EL (cell line): ENCODE measurements at regions not wholly inside any gene's neighbourhood (a gene's known extent, or its start where the extent isn't known, plus 50 kb on each side); places are given as distances from the start of the nearest gene placed in this dataset.

Experiments used
- DNase-seq: peaks from one replicate; pipeline ENCODE4 v3.0.0-alpha.2; 2016

DNA sequence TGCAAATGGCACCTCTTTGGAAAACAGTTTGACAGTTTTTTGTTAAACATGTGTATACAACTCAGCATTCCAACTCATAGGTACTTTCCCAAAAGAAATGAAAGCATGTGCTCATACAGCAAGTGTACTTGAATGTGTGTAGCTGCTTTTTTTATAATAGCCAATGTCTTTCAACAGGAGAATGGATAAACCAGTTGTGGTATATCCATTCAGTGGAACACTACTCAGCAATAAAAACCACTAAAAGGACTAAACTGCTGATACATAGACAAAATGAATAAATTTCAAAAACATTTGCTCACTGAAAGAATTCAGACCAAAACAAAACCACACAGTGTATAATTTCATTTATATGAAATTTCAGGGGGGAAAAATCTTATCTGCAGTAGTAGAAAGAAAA lies 267.3 kb downstream of the NR2F1-AS1 start:
- DNase-seq = no peak

DNA sequence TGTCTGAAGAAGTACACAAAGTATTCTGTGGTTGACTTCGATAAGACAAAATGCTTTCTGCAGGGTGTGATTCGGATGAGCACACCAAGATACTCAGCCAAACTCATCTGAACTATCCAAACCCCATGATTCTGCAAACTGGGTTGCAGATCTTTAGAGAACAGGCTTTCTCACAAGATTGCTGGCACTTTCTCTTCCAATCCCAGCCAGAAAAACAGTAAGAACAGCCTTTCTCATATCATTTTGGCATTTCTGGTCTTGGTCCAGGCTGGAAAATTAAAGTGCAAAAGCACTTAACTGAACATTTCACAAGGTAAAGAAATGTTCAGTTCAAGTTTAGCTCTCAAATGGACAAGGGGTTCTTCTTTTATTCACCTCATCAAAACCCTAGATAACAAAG lies 269.1 kb downstream of the NR2F1-AS1 start:
- no peak for DNase-seq

DNA sequence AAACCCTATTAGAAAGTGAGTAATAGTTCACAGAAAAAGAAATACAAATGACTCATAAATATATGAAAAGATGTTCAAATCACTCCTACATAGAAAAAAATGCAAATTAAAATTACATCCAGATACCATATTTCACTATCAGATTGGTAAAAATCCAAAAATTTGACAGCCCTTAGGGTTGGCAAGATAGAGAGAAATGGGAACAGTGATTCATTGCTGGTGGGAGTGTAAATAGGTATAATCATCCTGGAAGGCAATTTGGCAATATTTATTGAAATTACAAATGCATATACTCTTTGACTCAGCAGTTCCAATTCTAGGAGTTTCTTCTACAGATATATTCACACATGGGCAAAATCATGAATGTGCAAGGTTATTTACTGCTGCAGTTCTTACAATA lies 273.5 kb downstream of the NR2F1-AS1 start:
- DNase-seq = peak; percentile 79

DNA sequence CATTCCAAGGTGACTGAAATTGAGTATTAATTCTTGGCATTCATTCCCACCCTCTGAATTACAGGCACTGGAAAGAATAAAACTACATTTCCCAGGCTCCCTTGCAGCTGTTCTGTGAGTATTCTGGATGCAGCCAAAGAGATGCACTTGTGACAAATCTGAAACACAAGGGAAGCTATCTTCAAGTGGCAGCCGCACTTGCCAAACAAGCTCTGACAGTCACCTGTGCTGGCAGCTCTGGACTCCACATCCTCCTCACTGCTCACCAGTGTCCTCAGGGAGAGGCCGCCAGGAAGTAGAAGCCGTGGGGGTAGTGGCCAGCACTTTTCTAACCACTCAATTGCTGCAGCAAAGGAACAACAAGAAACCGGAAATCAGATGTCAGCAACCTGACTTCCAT lies 275.0 kb downstream of the NR2F1-AS1 start:
- no peak for DNase-seq

DNA sequence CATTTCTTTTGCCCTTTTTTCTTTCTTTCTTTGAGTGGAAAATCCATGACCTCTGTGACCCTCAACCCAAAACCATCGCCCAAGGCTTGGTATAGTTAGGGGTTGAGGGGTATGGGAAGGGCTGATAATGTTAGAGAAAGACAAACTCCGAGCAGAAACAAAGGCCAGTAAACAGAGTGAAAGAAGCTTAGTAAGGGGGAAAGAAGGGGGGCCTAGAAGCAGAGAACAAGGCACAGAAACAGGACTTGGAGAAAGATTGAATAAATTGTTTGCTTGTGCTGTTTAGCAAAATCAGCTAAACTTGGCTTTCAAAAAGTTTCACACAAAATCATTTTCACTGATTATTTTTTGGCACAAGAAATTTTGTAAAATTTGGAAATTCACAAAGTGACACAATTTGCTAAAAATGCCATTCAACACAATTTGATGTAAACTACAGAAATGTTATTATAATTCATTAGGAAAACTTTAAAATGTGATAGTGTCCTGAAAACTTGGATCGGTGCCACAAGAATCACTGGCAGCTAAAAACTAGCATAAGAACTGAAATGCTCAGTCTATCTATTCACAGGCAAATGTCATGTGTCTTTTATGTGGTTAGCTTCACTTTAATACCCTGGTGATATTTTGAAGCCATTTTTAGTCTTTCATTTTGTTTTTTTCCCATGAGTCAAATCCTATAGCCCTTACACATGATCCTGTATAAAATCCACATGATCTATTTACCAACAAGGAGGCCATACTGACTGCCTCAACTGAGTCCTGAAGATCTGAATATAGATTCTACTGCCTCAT lies 276.4 kb downstream of the NR2F1-AS1 start:
- no peak for DNase-seq

DNA sequence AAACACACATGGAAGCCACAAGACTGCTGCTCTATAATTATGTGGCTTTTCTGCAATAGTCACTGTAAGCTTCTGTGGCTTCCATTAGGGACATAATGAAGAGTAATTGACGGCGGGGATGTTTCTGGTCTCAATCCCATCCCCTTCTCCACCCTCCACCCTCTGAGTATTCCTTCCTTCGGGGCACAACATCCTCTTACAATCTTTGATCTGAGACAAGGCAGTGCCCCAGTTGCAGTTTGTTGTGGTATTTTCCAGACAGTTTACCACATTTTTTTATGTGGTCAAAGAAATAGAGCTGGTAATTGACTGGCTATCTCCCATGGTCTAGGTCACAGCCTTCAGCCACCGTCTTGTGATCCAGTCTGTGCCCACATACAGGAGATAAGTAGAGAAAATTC lies 277.7 kb downstream of the NR2F1-AS1 start:
- DNase-seq = no peak

DNA sequence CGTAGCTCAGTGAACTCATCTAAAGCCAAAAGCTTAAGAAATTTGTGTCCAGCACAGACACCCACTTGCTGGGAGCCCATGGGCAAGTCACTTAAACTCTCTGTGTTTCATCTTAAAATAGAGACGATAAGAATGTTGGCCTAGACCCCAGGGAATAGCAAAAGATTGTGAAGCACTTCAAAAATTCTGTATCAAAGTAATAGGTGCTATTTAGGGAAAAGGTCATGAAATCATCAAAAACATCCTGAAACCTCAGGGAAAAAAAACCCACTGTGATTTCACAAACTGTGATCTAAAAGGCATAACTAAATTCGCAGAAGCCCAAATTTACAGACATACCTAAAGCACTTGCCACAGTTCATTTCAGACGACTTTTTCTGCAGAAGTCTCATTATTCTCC lies 278.3 kb downstream of the NR2F1-AS1 start:
- no peak for DNase-seq

DNA sequence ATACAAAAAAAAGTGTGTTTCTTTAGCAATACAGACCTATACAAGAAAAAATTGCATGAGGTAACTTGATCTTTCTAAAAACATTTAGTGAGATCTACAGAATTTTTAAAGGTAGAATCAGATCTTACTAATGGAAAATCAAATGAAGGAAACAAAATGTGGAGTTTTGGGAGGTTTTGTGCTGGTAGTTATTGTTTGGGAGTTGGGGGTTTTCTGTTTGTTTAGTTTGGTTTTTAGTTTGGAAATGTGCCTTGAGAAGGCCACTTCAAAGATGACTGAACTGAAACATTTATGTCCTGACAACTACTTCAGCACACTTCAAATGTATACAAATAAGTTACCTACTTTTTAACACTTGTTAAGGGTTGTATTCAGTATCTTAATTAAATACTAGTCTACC lies 280.1 kb downstream of the NR2F1-AS1 start:
- no peak for DNase-seq

DNA sequence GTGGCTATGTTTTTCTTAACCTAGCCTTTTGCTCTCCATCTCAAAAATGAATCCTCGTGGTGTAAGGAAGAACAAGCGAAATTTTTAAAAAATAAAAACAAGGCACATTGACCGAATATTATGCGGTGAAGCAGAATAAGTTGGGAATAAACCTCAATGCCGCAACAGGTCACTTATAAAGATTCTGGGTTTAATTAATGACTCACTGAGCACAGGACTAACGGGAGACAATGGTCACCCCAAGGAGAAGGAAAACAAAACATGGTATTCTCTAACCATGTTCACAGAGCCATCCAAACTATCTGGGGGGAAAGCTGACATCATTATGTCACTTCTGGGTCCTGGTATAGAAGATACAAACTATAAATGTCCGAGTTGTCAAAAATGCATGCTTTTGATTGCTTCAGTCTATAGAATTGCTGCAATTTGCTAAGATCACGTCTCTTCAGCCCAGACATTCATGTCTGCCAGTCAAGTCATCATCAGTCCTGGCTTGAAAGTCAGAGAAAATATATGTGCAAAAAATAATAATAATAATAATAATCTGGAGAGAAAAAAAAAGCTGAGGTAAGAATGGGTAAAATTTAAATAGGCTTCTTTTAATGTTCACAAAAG lies 280.6 kb downstream of the NR2F1-AS1 start:
- DNase-seq = no peak

DNA sequence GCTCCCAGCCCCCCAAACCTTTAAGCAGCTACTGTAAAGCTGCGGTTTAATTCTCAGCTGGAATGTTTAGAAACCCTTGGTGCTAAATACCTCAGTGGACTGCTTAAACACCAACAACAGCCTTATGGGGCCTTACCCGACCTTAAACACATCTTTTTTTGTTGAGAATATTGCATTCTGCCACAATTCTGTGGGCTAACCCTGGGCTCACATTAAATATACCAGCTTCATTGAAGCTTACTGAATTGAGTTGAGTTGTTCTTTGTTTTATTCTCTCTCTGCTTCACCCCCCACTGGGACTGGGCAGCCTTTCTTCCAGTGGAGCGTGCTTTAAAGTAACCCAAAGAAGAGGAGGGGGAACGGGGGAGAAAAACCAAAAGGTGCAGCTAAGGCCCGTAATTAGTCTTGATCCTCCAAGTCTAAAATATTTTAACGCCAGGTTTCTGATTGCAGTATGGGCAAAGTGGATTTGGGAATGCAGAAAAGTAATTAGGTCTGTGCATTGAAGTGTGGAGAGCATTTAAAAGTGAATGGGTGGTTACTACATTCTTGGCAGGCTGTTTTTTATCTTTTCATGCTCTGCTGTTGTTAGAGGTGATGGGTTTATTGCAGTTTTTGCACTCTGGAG lies 281.2 kb downstream of the NR2F1-AS1 start:
- no peak for DNase-seq

DNA sequence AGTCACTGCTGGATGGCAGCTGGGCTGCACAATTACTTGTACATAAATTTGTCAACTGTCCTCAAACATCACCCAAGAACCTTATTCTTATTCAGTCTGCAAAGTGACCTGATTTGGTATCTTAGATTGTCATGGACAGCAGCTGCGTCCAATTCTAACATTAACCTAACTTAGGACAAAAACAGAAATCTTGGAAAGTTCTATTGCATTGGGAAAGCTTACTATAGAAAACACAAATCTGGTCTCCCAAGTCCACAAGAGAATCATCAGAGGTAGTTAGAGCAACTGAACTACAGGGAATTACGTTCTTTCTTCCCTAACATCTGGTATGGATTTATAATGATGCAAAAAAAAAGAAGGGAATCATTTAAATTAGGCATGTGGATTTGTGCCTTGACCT lies 283.9 kb downstream of the NR2F1-AS1 start:
- DNase-seq = no peak

DNA sequence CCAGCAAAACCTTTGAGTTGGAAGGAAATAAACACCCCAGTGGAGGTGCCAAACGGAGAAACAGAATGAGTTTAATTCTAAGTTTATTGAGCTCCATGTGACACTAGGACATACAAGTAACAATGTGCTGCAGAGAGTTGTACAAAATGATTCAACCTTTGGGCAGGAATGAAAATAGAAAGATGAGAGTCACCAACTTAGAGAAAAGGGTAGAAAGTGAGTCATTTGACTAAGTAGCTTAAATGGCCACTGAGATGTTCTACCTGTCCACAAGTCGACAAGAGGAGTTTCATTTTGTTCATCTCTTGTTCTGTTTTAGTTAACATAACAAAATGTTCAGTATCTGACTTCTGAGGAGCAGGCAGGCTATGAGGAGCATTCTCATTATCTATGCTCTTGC lies 284.7 kb downstream of the NR2F1-AS1 start:
- no peak for DNase-seq

DNA sequence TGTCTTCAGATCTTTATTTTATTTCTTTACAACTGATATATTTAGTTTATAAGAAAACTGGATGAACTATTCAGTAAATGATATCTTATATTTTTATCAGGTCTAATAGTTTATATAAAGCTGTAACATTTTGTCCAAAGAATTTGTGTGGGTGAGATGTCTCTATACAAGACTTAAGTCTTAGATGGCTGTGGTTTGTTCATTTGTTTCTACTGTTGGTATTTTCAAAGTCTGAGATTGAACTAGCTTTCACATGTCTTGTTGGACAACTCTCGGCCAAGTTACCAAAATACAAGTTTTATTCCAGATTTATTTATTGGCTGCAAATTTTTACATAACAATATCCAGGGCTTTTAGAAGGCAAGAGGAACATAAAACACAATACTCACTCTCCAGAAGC lies 286.0 kb downstream of the NR2F1-AS1 start:
- DNase-seq = no peak

DNA sequence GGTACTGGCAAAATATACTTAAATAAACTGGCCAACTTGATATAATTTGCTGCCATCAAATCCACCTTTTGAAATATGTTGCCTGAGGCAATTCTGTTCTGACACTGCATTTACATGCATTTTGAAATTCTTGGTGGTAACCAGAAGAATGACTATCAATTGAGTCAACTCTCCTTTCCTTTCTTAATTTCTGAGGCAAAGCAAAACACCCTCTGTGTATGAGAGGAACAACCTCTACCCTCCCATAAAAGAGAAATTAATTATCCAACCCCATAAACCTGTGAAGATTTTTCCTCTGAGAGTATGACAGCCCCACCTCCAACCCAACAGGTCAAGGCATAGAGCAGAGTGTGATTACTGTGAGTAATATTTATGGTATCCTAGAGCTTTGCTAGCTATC lies 286.8 kb downstream of the NR2F1-AS1 start:
- peak; percentile 87 for DNase-seq

DNA sequence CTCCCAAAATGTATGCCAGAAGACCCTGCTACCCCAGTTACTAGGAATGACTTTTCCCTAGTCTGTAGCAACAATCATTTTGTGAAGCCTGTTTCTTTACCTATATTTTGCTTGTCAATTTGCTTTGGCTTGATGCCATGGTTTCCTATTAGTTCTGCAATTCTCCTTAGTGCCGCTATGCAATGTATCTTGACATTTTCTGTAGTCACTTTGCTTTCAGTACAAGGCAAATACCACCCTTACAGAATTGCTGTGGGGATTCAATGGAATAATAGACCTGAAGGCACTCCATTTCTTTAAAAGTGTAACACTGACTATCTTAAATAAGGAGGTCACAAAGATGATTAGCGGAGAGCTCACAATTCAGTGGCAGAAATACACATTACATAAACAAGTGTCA lies 291.1 kb downstream of the NR2F1-AS1 start:
- no peak for DNase-seq

DNA sequence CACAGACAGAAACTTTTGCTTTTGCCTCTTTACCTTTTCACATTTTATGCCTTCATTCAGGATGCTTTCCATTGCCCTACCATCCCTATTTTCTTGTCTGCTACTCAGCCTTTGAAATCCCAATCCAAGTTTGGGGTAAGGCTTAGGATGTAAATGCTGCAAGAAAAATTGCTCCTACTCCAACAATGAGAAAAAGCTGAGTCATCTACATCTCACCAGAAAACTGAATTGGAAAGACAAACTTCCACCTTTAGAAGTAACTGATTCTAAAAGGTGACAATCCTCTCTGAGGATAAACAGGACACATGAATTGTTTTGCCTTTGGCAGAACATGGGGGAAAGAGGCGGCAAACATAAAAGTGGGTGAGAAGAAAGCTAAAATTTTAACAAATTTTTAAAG lies 295.6 kb downstream of the NR2F1-AS1 start:
- no peak for DNase-seq

DNA sequence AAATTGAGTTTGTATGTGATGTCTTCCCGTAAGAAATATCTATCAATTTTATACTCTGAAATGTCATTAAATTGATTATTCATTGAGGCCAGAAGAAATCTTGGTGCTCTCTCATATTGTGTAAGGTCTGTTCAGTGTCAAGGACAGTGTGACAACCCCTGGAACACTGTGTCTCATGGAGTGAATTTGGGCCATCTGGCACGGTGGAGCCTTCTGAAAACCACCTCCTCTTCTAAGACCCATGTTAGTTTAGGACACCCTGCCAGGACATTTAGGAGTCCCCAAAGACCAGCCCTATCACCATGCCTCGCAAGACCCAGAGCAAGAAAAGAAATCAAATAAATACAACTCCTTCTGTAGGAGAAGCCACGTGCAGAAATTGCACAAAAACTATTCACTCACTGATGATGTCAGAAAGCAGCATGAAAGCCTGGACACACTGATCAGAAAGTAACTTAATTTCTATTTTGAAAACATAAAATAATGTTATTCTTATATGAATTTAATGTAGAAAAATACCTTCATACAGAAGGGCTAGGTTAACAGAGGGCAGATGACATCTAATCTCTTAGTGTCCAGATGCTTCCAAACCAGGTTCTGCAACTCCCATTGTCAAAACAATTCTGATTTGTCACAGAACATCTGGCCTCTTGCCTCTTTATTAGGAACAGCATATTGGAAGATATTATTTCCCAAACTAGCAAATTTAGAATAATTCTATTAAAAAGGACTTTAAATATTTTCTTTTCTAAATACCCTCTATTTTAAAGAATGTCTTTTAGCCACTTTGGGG lies 298.8 kb downstream of the NR2F1-AS1 start:
- no peak for DNase-seq

DNA sequence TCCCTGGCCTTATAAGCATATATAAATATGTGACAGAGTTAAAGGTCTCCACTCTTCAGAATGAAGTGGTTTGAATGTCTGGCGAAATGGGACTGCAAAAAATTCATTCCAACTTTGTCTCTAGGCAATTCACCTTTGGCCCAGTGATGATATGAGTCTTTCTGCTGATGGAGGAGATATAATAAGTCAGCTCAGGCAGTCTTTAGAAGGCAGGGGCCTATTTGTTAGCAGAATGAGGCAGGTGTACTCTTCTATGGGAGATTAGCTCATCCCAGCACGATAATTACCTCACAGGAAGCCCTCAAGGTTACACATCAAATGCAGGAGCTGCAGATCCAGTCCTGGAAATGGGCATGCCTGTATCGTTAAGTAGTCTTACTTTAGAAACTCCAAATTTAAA lies 300.5 kb downstream of the NR2F1-AS1 start:
- DNase-seq = no peak

DNA sequence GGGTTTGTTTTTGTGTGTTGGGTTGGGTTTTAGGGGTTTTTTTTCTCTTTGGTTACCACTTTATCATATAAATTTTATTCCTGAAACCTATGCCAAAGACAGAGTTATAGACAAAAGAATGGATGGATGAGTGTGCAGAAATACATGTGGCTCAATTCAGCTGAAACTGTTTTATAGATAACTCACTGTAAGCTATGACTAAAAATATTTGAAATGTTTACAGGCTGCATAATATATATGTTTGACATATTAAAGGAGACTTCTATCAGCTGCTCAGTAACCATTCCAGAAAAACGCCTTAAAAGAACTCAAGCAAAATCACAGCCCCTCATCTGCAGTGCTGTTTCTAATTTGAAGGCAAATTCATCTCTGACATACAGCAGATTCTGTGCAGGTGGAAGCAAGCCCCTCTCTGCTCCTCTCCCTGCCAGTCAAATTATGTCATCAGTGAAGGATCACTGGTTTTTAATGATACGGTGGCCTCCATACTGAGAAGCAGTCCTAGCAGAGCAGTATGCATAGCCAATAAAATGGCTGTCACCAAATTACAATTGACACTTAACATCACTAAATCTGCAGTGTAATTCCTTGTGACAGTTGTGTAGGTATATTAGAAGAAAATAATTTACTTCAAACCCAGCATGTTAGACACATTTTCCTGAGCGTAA lies 301.6 kb downstream of the NR2F1-AS1 start:
- peak; percentile 40 for DNase-seq

DNA sequence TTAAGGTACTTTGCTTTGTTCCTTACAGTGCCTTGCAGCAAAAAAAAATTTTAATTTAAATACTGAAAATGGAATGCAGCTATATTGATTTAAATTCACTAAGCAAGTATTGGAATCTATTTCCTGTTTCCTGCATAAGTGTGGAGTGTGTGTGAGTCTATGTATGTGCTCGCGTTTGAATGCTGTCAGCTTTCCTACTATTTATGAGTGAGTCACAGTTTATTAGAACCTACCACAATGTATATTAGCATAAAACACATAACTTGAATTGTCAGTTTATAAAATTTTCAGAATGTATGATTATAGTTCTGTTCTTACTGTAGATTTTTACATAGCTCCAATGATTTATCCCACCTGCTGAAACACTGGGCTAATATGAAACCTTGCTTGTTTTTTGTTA lies 302.1 kb downstream of the NR2F1-AS1 start:
- peak; percentile 49 for DNase-seq

DNA sequence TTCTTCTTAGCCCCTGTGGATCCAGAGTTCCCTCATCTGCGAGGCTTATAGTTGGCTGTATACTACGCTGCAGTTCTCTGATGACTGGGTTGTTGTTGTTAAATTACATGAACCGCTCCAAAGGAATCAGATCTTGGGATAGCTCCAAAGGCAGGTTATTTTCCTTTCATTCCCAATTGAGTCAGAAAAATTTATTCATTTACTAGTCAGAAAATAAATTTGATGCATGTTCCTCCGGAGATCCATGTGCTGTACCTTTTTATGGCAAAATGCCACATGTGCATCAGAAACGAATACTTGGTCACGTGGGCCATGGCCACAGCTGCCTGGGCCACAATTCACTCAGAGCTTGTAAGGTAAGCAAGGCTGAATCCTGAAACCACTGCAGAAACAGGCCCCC lies 304.0 kb downstream of the NR2F1-AS1 start:
- no peak for DNase-seq

DNA sequence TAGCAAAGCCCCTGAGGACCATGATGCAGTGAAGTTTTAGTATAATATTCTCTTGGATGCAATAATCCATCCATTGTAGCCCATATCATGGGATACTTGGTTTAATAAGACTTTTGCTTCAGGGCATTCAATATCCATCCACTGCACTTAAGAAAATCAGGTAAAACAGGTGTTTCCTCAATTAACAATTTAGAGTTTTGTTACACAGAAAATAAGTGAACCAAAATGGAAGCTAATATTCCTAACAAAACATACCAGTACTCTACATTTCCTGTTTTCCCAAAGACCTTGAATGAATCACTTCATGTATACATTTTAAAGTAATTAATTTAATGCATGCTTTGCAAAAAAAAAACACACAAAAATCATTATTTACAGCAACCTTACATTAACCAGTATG lies 305.6 kb downstream of the NR2F1-AS1 start:
- no peak for DNase-seq

DNA sequence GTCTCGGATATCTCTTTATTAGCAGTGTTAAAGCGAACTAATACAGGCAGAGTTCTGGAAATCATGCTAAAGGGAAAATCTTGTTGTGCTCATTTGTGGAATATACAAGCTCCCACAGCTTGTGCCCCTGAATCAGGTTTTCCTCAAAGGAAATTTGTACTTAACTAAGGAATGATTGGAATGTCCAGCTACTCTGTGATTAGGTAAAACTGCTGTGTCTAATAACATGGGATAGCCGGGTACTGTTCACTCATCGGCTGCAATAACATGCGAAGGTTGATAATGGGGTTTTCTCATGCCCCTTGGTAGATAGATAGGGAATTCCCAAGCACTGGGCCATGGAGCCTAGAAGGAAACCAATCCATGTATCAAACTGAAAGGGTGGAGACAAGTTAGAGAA lies 306.7 kb downstream of the NR2F1-AS1 start:
- DNase-seq = peak; percentile 79
